HFF-Myc (cell line): ENCODE measurements at regions not wholly inside any gene's neighbourhood (a gene's known extent, or its start where the extent isn't known, plus 50 kb on each side); places are given as distances from the start of the nearest gene placed in this dataset.

Experiments used
- DNase-seq: peaks from one replicate; pipeline ENCODE4 v3.0.0-alpha.2; 2011; ENCODE audit warnings: low read depth; ENCODE audit errors: extremely low read depth
- H3K4me3 ChIP-seq: replicated peaks from 2 replicates; pipeline ENCODE4 v1.5.1; 2011; ENCODE audit warnings: low read depth, mild to moderate bottlenecking, control low read depth, low read length
- CTCF ChIP-seq: IDR thresholded peaks from 2 replicates; pipeline ENCODE4 v1.5.1; 2012; ENCODE audit warnings: mild to moderate bottlenecking, low read depth, low read length, control low read depth; ENCODE audit errors: missing control alignments

- no peak for DNase-seq
- H3K4me3 ChIP-seq = no peak overlapping the region
- no peak for TF ChIP-seq CTCF
Measured at GRCh38 chr1:5780324-5780716, 211.9 kb downstream of the NPHP4 start.

DNA sequence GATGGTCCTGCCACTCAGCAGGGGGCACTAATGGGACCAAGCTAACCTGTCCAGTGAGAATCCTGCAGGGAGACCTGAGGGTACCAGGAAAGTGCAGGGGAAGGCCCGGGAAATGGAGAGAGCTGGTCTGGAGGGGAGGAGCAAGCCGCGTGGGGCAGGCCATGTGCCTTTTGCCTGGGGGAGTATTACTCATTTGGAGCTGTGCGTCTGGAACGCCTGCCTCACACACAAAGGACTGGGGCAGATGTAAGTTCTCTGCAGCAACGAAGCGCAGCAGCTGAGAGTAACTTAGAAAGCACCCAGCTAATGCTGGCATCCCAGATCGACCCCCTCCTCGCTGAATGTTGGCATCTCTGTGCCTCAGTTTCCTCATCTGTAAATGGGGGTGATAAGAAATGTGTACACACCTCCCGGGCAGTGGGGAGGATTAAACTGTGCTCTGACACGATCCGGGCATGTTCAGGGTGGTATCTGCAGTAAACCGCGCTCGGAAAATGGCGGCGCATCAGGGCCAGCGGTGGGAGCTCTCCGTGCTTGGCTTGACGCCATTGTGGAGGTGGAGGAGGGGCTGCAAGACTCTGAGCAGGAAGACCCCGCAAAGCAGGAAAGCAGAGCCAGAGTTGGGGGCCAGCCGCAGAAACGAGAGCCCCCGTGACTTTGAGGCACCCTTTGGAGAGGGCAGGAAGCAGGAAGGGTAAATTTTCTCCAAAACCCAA lies 212.5 kb downstream of the NPHP4 start:
- TF ChIP-seq CTCF = no peak
- DNase-seq = no peak
- H3K4me3 ChIP-seq = no peak overlapping the region

- TF ChIP-seq CTCF = no peak
- H3K4me3 ChIP-seq = no peak overlapping the region
- DNase-seq = no peak
Measured at GRCh38 chr1:5776035-5776550, 216.1 kb downstream of the NPHP4 start.

DNA sequence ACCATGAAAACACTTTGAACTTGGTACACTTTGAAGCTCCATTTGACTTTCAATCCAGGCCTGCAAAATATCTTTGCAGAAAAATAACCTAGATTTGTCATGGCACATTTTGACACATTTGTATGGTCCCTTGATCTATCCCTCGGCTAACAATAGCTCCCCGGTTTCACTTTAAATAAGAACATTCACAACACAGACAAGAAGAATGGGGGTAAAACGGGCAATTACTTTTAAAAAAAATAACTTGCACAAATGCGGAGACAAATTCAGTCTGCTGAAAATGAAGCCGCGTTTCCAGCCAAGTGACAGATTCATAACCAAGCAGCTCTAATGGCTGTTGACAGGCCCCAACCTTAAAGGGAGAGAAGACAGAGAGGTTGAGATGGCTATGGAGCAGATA lies 218.2 kb downstream of the NPHP4 start:
- DNase-seq = no peak
- H3K4me3 ChIP-seq = no peak overlapping the region
- TF ChIP-seq CTCF = no peak

GRCh38 chr1:5771788-5772187 lies 220.4 kb downstream of the NPHP4 start:
- TF ChIP-seq CTCF = no peak
- no peak overlapping the region for H3K4me3 ChIP-seq
- DNase-seq = no peak

GRCh38 chr1:5770981-5771765 lies 221.1 kb downstream of the NPHP4 start:
- DNase-seq = no peak
- no peak overlapping the region for H3K4me3 ChIP-seq
- TF ChIP-seq CTCF = no peak
